ENCODE measurements at regions not wholly inside any gene's neighbourhood (a gene's known extent, or its start where the extent isn't known, plus 50 kb on each side); places are given as distances from the start of the nearest gene placed in this dataset.

GRCh38 chr10:131759347-131759746 is 141.5 kb upstream of the PPP2R2D start:
- TF ChIP-seq CTCF (IDR thresholded peaks at IDR 0.05) (no peak), POLR2A (IDR thresholded peaks at IDR 0.05) (no peak)
